T-helper 17 cell (primary cell): ENCODE measurements at regions not wholly inside any gene's neighbourhood (a gene's known extent, or its start where the extent isn't known, plus 50 kb on each side); places are given as distances from the start of the nearest gene placed in this dataset.

Experiments used
- ATAC-seq: fragments of 150-1000 bp; cut with Tn5 transposase; 2 replicates; pipeline ENCODE4 v1.10.0; 2021; ENCODE audit warnings: mild to moderate bottlenecking, moderate library complexity
- DNase-seq, 3 donors: peaks; one replicate each; pipeline versions ENCODE4 v3.0.0 to v3.0.0-alpha.2; 2020 to 2021
- H3K9me3 ChIP-seq: one replicate; pipeline ENCODE4 v1.7.0; 2013; ENCODE audit warnings: low read length, mild to moderate bottlenecking; ENCODE audit not compliant: control insufficient read depth, poor library complexity, severe bottlenecking
- H3K27ac Mint-ChIP-seq: one replicate; pipeline ENCODE4 v1.8.0; 2022; ENCODE audit warnings: mild to moderate bottlenecking, moderate library complexity, mixed read lengths
- H3K27me3 Mint-ChIP-seq: one replicate; pipeline ENCODE4 v1.8.0; 2022; ENCODE audit warnings: mixed read lengths
- H3K36me3 Mint-ChIP-seq: one replicate; pipeline ENCODE4 v1.8.0; 2022; ENCODE audit warnings: low read depth, mixed read lengths
- H3K4me1 Mint-ChIP-seq: one replicate; pipeline ENCODE4 v1.8.0; 2022; ENCODE audit warnings: mild to moderate bottlenecking, mixed read lengths
- H3K4me3 Mint-ChIP-seq: one replicate; pipeline ENCODE4 v1.8.0; 2022; ENCODE audit warnings: mild to moderate bottlenecking, moderate library complexity, mixed read lengths

DNA sequence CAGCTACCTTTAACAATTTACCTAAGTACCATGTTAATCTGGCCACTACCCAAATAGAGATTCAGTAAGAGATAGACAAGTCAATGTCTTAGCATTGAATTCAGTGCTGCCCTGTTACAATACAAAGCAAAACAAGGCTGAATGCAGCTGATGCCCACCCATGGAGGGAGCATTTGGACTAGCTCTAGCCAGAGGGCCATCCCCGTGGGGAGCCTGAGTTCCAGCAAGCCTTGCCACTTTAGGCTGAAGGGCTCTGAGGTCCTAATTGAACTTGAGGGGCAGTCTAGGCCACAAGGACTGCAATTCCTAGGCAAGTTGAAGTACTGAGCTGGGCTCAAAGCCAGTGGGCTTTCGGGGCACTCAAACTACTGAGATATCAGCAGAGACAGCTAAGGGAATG lies 265.9 kb downstream of the EFHB start:
- Mint-ChIP-seq H3K4me3 (no peak overlapping the region), H3K36me3 (no peaks in the 10 kb centered on the region), H3K27me3 (no peaks in the 10 kb centered on the region), H3K27ac (no peak overlapping the region), H3K4me1 (no peaks in the 10 kb centered on the region)
- no peak for ATAC-seq
- no peak for DNase-seq
- no peaks in the 10 kb centered on the region for H3K9me3 ChIP-seq

- no peak for DNase-seq
- no peaks in the 10 kb centered on the region for H3K9me3 ChIP-seq
- Mint-ChIP-seq H3K27me3 (no peaks in the 10 kb centered on the region), H3K4me3 (no peak overlapping the region), H3K4me1 (no peaks in the 10 kb centered on the region), H3K36me3 (no peaks in the 10 kb centered on the region), H3K27ac (no peak overlapping the region)
- ATAC-seq, result no peak
These were observed 271.5 kb downstream of the EFHB start for GRCh38 chr3:19662486-19662885.

DNA sequence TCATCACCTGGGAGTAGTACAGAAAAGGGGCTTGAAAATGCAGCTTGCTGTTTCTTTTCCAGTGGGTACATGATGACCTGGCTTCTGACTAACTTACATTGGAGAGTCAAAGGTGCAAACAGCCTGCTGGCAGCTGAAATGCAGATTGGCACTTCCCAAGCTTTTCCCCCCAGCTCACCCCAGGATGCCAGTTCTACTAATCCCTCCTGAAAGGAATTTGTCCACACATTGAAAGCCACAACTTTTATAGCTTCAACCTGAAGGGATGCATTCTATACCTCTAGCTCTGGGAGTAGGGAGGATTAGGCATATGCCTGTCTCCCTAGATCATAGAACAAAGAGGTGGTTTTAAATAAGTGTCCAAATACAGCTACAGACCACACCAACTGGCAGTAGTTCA lies 281.7 kb downstream of the EFHB start:
- H3K27ac Mint-ChIP-seq, result no peak overlapping the region
- ATAC-seq, result no peak
- no peaks in the 10 kb centered on the region for H3K9me3 ChIP-seq
- H3K36me3 Mint-ChIP-seq, result no peaks in the 10 kb centered on the region
- no peaks in the 10 kb centered on the region for H3K4me1 Mint-ChIP-seq
- H3K4me3 Mint-ChIP-seq, result no peak overlapping the region
- no peaks in the 10 kb centered on the region for H3K27me3 Mint-ChIP-seq
- DNase-seq, result no peak

GRCh38 chr3:19645093-19645492 lies 288.9 kb downstream of the EFHB start:
- H3K27ac Mint-ChIP-seq, result no peak overlapping the region
- H3K27me3 Mint-ChIP-seq, result no peaks in the 10 kb centered on the region
- no peaks in the 10 kb centered on the region for H3K36me3 Mint-ChIP-seq
- no peaks in the 10 kb centered on the region for H3K9me3 ChIP-seq
- ATAC-seq (no peak), DNase-seq (no peak)
- no peaks in the 10 kb centered on the region for H3K4me1 Mint-ChIP-seq
- no peak overlapping the region for H3K4me3 Mint-ChIP-seq

GRCh38 chr3:19644405-19644804 lies 289.6 kb downstream of the EFHB start:
- Mint-ChIP-seq H3K36me3 (no peaks in the 10 kb centered on the region), H3K4me1 (no peaks in the 10 kb centered on the region), H3K27me3 (no peaks in the 10 kb centered on the region), H3K4me3 (no peak overlapping the region), H3K27ac (no peak overlapping the region)
- H3K9me3 ChIP-seq, result no peaks in the 10 kb centered on the region
- ATAC-seq (no peak), DNase-seq (no peak)

- H3K4me1 Mint-ChIP-seq, result no peaks in the 10 kb centered on the region
These were observed 292.6 kb downstream of the EFHB start for GRCh38 chr3:19641408-19641807.

DNA sequence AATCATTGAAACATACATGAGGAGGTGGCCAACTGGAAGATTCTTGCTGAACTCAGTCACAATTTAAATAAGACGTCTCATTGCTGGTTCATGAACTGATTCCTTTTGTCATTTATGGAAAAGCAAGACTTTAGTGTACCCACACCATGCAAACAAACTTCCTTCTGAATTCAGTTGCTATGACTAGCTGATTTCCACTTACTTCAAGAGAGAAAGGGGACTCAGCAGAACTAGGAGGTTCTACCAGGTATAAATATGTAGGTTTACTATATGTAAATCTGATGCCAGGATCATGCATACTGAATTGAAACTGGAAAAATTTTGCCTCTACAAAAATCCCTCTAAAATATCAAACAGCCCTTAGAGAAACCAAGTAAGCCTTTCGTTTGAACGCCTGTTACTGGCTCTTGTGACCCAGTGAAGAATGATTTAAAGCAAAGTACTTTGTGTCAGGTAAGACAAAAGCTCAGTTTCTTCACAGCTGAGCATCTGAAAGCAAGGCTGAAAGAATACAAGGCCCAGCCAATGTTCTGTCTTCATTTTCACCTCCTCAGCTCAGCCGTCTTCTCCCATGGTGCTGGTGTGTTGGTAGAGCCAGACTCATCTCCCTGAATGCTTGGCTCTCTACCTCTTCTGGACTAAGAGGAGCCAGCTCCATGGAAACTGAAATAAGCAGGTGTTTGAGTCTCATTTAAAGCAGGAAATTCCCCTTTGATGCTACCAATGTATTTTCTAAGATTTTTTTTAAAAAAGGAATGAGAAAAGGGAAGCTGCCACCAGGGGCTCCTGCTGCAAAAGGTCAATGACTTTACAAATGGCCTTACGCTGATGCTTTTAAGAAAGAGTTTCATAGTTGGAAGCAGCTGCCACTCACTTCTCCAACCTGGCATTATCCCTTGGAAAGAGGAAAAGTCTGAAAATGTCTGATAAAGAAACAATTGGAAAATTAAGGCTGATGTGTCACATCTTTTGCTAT lies 301.6 kb downstream of the EFHB start:
- no peak for DNase-seq
- H3K27ac Mint-ChIP-seq, result no peak overlapping the region
- H3K4me1 Mint-ChIP-seq, result no peaks in the 10 kb centered on the region
- no peak overlapping the region for H3K4me3 Mint-ChIP-seq
- no peaks in the 10 kb centered on the region for H3K27me3 Mint-ChIP-seq
- H3K36me3 Mint-ChIP-seq, result no peaks in the 10 kb centered on the region
- ATAC-seq, result no peak
- no peaks in the 10 kb centered on the region for H3K9me3 ChIP-seq

More at GRCh38 chr3:19641408-19641807, 292.6 kb downstream of the EFHB start:
- Mint-ChIP-seq H3K27me3 (no peaks in the 10 kb centered on the region), H3K27ac (no peak overlapping the region), H3K36me3 (no peaks in the 10 kb centered on the region), H3K4me3 (no peak overlapping the region)
- H3K9me3 ChIP-seq, result no peaks in the 10 kb centered on the region
- DNase-seq (no peak), ATAC-seq (no peak)

GRCh38 chr3:19598870-19599269 lies 335.1 kb downstream of the EFHB start:
- DNase-seq (no peak), ATAC-seq (no peak)
- Mint-ChIP-seq H3K36me3 (no peaks in the 10 kb centered on the region), H3K4me3 (no peak overlapping the region), H3K27ac (no peak overlapping the region), H3K4me1 (no peaks in the 10 kb centered on the region), H3K27me3 (no peaks in the 10 kb centered on the region)
- H3K9me3 ChIP-seq, result no peaks in the 10 kb centered on the region

GRCh38 chr3:19596408-19596807 lies 337.6 kb downstream of the EFHB start:
- H3K27me3 Mint-ChIP-seq, result no peaks in the 10 kb centered on the region
- DNase-seq (no peak), ATAC-seq (no peak)
- no peak overlapping the region for H3K27ac Mint-ChIP-seq
- H3K9me3 ChIP-seq, result no peaks in the 10 kb centered on the region
- no peaks in the 10 kb centered on the region for H3K36me3 Mint-ChIP-seq
- H3K4me1 Mint-ChIP-seq, result no peaks in the 10 kb centered on the region
- H3K4me3 Mint-ChIP-seq, result no peak overlapping the region

- ATAC-seq (no peak), DNase-seq (no peak)
- H3K9me3 ChIP-seq, result no peaks in the 10 kb centered on the region
- Mint-ChIP-seq H3K27me3 (no peaks in the 10 kb centered on the region), H3K4me3 (no peak overlapping the region), H3K36me3 (no peaks in the 10 kb centered on the region), H3K27ac (no peak overlapping the region), H3K4me1 (no peaks in the 10 kb centered on the region)
These were observed 338.1 kb downstream of the EFHB start for GRCh38 chr3:19595884-19596283.
